Panc1 (cell line): ENCODE measurements at regions not wholly inside any gene's neighbourhood (a gene's known extent, or its start where the extent isn't known, plus 50 kb on each side); places are given as distances from the start of the nearest gene placed in this dataset.

Experiments used
- ATAC-seq: fragments of 200-7000 bp; cut with Tn5 transposase; 2 replicates; pipeline ENCODE4 v1.9.1; 2020; ENCODE audit warnings: mild to moderate bottlenecking, moderate library complexity
- BruUV-seq: library from RNA; stranded (reverse); fragments of 400-500 nt; replicated peaks from 2 replicates; lab custom pipeline; 2021; lab: Mats Ljungman, UMichigan
- CTCF ChIA-PET: fragments of 300-600 bp; sonication (Branson Sonifier 250); formaldehyde crosslinking; loops from one replicate; lab custom pipeline; 2022; ENCODE audit warnings: antibody characterized with exemption; lab: Charles Lee
- POLR2A ChIA-PET: fragments of 300-600 bp; sonication (Branson Sonifier 250); formaldehyde crosslinking; loops from one replicate; lab custom pipeline; 2022; ENCODE audit warnings: antibody characterized with exemption; lab: Charles Lee
- DNase-seq: peaks from one replicate; pipeline ENCODE4 v3.0.0-alpha.2; 2010; ENCODE audit warnings: low read depth, low spot score
- H3K27ac ChIP-seq: 2 replicates; pipeline ENCODE4 v1.5.1; 2011; ENCODE audit warnings: mild to moderate bottlenecking, low read length, inconsistent platforms
- H3K27me3 ChIP-seq: fragments of 200-500 bp; sonication (Bioruptor generic); 2 replicates; pipeline ENCODE4 v1.6.0; 2014; ENCODE audit warnings: low read length, inconsistent platforms; ENCODE audit not compliant: control insufficient read depth, insufficient read depth
- H3K36me3 ChIP-seq: fragments of 200-500 bp; sonication (Bioruptor generic); 2 replicates; pipeline ENCODE4 v1.5.1; 2014; ENCODE audit warnings: inconsistent platforms, mild to moderate bottlenecking, low read length, moderate library complexity; ENCODE audit not compliant: control insufficient read depth, insufficient read depth
- H3K4me1 ChIP-seq: 2 replicates; pipeline ENCODE4 v1.5.1; 2011; ENCODE audit warnings: inconsistent platforms, mild to moderate bottlenecking, low read length, moderate library complexity; ENCODE audit not compliant: control insufficient read depth, insufficient read depth
- H3K4me3 ChIP-seq, 2 experiments: 2 replicates each; pipeline ENCODE4 v1.5.1; 2011 to 2012; ENCODE audit warnings: low read depth in 2 of 2, low read length in 2 of 2, mild to moderate bottlenecking in 2 of 2, inconsistent platforms in 1 of 2, moderate library complexity in 1 of 2
- H3K9me3 ChIP-seq: fragments of 200-500 bp; sonication (Bioruptor generic); 2 replicates; pipeline ENCODE4 v1.5.1; 2014; ENCODE audit warnings: low read depth, mild to moderate bottlenecking, inconsistent platforms, low read length, moderate library complexity; ENCODE audit not compliant: control insufficient read depth, insufficient read depth
- POLR2AphosphoS5 ChIP-seq: IDR thresholded peaks from 2 replicates; pipeline ENCODE4 v1.6.1; 2012; ENCODE audit warnings: mild to moderate bottlenecking, low read depth, low read length, moderate library complexity
- SIN3A ChIP-seq: IDR thresholded peaks from 2 replicates; pipeline ENCODE4 v1.6.1; 2012; ENCODE audit warnings: low read depth, mild to moderate bottlenecking, low read length, moderate library complexity, borderline replicate concordance; ENCODE audit not compliant: insufficient read depth
- TCF7L2 ChIP-seq: IDR thresholded peaks from 2 replicates; pipeline ENCODE4 v1.6.1; 2011; ENCODE audit warnings: mild to moderate bottlenecking, low read depth, low read length, inconsistent platforms
- in situ Hi-C: cut with HindIII; loops from 2 replicates; pipeline ENCODE4 v1.10.0; 2016; ENCODE audit warnings: low sequenced_read_pairs, low pct_unique_long_range_greater_than_20kb
- intact Hi-C: fragments of 100-400 bp; cut with micrococcal nuclease; formaldehyde crosslinking; loops from one replicate; pipeline ENCODE4 v1.10.0; 2022; ENCODE audit not compliant: unreplicated experiment
- TF ChIP-seq, protein P1 (sequence below): fragments of 450-650 bp; IDR thresholded peaks from 2 replicates; pipeline ENCODE4 v1.5.1; 2017; ENCODE audit warnings: mild to moderate bottlenecking
- TF ChIP-seq, protein P2 (sequence below), 2 experiments: IDR thresholded peaks; 2 replicates each; pipeline ENCODE4 v1.6.1; 2011 to 2012; ENCODE audit warnings: low read depth in 2 of 2, control low read depth in 1 of 2, low read length in 1 of 2, mild to moderate bottlenecking in 1 of 2, moderate library complexity in 1 of 2; ENCODE audit not compliant: insufficient read depth in 1 of 2

DNA sequence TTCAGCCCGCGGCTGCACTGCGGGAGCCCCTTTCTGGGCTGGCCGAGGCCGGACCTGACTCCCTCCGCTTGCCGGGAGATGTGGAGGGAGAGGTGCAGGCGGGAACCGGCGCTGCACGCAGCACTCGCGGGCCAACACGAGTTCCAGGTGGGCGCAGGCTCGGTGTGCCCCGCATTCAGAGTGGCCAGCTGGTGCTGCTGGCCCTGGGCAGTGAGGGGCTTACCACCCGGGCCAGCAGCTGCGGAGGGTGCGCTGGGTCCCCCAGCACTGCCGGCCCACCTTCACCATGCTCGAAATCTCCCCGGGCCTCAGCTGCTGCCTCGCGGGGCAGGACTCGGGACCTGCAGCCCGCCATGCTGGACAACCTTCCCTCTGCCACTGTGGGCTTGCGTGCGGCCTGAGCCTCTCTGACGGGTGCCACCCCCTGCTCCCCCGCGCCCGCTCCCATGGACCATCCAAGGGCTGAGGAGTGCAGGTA, 733.5 kb upstream of the CCDC54 start:
- ATAC-seq (no peak), DNase-seq (no peak)
- in situ Hi-C loops (no loop called here), intact Hi-C loops (no loop called here)
- no peaks in the 10 kb centered on the region for H3K36me3 ChIP-seq
- H3K4me1 ChIP-seq: no peaks in the 10 kb centered on the region
- ChIA-PET CTCF (no interaction called here), POLR2A (no interaction called here)
- H3K27me3 ChIP-seq: no peaks in the 10 kb centered on the region
- no TSS peak for BruUV-seq
- H3K27ac ChIP-seq: no peak overlapping the region
- TF ChIP-seq TCF7L2 (no peak), SIN3A (no peak), POLR2AphosphoS5 (no peak)
- TF ChIP-seq, protein P1, sequence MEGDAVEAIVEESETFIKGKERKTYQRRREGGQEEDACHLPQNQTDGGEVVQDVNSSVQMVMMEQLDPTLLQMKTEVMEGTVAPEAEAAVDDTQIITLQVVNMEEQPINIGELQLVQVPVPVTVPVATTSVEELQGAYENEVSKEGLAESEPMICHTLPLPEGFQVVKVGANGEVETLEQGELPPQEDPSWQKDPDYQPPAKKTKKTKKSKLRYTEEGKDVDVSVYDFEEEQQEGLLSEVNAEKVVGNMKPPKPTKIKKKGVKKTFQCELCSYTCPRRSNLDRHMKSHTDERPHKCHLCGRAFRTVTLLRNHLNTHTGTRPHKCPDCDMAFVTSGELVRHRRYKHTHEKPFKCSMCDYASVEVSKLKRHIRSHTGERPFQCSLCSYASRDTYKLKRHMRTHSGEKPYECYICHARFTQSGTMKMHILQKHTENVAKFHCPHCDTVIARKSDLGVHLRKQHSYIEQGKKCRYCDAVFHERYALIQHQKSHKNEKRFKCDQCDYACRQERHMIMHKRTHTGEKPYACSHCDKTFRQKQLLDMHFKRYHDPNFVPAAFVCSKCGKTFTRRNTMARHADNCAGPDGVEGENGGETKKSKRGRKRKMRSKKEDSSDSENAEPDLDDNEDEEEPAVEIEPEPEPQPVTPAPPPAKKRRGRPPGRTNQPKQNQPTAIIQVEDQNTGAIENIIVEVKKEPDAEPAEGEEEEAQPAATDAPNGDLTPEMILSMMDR: no peak
- TF ChIP-seq, protein P2, sequence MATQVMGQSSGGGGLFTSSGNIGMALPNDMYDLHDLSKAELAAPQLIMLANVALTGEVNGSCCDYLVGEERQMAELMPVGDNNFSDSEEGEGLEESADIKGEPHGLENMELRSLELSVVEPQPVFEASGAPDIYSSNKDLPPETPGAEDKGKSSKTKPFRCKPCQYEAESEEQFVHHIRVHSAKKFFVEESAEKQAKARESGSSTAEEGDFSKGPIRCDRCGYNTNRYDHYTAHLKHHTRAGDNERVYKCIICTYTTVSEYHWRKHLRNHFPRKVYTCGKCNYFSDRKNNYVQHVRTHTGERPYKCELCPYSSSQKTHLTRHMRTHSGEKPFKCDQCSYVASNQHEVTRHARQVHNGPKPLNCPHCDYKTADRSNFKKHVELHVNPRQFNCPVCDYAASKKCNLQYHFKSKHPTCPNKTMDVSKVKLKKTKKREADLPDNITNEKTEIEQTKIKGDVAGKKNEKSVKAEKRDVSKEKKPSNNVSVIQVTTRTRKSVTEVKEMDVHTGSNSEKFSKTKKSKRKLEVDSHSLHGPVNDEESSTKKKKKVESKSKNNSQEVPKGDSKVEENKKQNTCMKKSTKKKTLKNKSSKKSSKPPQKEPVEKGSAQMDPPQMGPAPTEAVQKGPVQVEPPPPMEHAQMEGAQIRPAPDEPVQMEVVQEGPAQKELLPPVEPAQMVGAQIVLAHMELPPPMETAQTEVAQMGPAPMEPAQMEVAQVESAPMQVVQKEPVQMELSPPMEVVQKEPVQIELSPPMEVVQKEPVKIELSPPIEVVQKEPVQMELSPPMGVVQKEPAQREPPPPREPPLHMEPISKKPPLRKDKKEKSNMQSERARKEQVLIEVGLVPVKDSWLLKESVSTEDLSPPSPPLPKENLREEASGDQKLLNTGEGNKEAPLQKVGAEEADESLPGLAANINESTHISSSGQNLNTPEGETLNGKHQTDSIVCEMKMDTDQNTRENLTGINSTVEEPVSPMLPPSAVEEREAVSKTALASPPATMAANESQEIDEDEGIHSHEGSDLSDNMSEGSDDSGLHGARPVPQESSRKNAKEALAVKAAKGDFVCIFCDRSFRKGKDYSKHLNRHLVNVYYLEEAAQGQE (IDR thresholded peaks at IDR 0.05; ENCODE audit: insufficient read depth in 1 of 2, low read depth in 2 of 2, low read length in 1 of 2): no peak
- H3K9me3 ChIP-seq: no peaks in the 10 kb centered on the region; the same call in 1 of the 2 replicates
- H3K4me3 ChIP-seq: no peak overlapping the region

GRCh38 chr3:106673926-106674569, 703.2 kb upstream of the CCDC54 start:
- POLR2A ChIA-PET: no interaction called here
- TF ChIP-seq TCF7L2 (no peak), SIN3A (no peak), POLR2AphosphoS5 (no peak)
- TF ChIP-seq, protein P1: no peak
- TF ChIP-seq, protein P2 (IDR thresholded peaks at IDR 0.05; ENCODE audit: insufficient read depth in 1 of 2, low read depth in 2 of 2, low read length in 1 of 2): no peak
- Histone ChIP-seq H3K27me3 (no peaks in the 10 kb centered on the region), H3K9me3 (no peaks in the 10 kb centered on the region), H3K27ac (no peak overlapping the region), H3K4me3 (no peak overlapping the region), H3K36me3 (no peaks in the 10 kb centered on the region), H3K4me1 (no peaks in the 10 kb centered on the region)
- DNase-seq (no peak), ATAC-seq (no peak)
- BruUV-seq: no TSS peak
- CTCF ChIA-PET: no interaction called here
- intact Hi-C loops (no loop called here), in situ Hi-C loops (no loop called here)
